H1 (cell line): ENCODE measurements at regions not wholly inside any gene's neighbourhood (a gene's known extent, or its start where the extent isn't known, plus 50 kb on each side); places are given as distances from the start of the nearest gene placed in this dataset.

Experiments used
- SP4 ChIP-seq: IDR thresholded peaks from 2 replicates; pipeline ENCODE4 v1.6.1; 2012; ENCODE audit warnings: low read length, inconsistent platforms

GRCh38 chr12:92078167-92079053 is 67.2 kb downstream of the BTG1 start (continued):
- TF ChIP-seq SP4: no peak
